H9 (cell line): ENCODE measurements at regions not wholly inside any gene's neighbourhood (a gene's known extent, or its start where the extent isn't known, plus 50 kb on each side); places are given as distances from the start of the nearest gene placed in this dataset.
A peak's percentile ranks its signal among the peaks of the same experiment; 100 is the strongest.

ENCODE experiments used
- DNase-seq: peaks from one replicate; pipeline ENCODE4 v3.0.0-alpha.2; 2017
- H2AFZ ChIP-seq: one replicate; pipeline ENCODE4 v1.6.1; 2013; ENCODE audit warnings: mild to moderate bottlenecking, low read length, control low read depth, moderate library complexity
- H2AK5ac ChIP-seq: 2 replicates; pipeline ENCODE4 v1.6.1; 2013; ENCODE audit warnings: low read length, control low read depth, mixed read lengths; ENCODE audit not compliant: insufficient read length
- H2BK120ac ChIP-seq: one replicate; pipeline ENCODE4 v1.6.1; 2013; ENCODE audit warnings: low read depth, mild to moderate bottlenecking, low read length, control low read depth, inconsistent platforms; ENCODE audit not compliant: poor library complexity, severe bottlenecking
- H2BK12ac ChIP-seq: 2 replicates; pipeline ENCODE4 v1.6.1; 2013; ENCODE audit warnings: low read length, control low read depth, mixed read lengths, low read depth; ENCODE audit not compliant: insufficient read length
- H2BK15ac ChIP-seq: 2 replicates; pipeline ENCODE4 v1.6.1; 2013; ENCODE audit warnings: low read depth, low read length, control low read depth
- H2BK20ac ChIP-seq: one replicate; pipeline ENCODE4 v1.6.1; 2013; ENCODE audit warnings: low read depth, mild to moderate bottlenecking, low read length, control low read depth, inconsistent platforms; ENCODE audit not compliant: poor library complexity, severe bottlenecking
- H2BK5ac ChIP-seq: 2 replicates; pipeline ENCODE4 v1.6.1; 2013; ENCODE audit warnings: low read length, control low read depth, mixed read lengths; ENCODE audit not compliant: insufficient read length
- H3K14ac ChIP-seq: 2 replicates; pipeline ENCODE4 v1.6.1; 2013; ENCODE audit warnings: low read length, control low read depth; ENCODE audit not compliant: insufficient read depth
- H3K18ac ChIP-seq: 2 replicates; pipeline ENCODE4 v1.6.1; 2013; ENCODE audit warnings: low read depth, mild to moderate bottlenecking, mixed read lengths, low read length, control low read depth; ENCODE audit not compliant: insufficient read length
- H3K23ac ChIP-seq: 2 replicates; pipeline ENCODE4 v1.6.1; 2013; ENCODE audit warnings: low read length, control low read depth, mixed read lengths, low read depth; ENCODE audit not compliant: insufficient read length
- H3K23me2 ChIP-seq: 2 replicates; pipeline ENCODE4 v1.6.1; 2013; ENCODE audit warnings: low read depth, mild to moderate bottlenecking, mixed read lengths, low read length, control low read depth; ENCODE audit not compliant: insufficient read length, poor library complexity, severe bottlenecking
- H3K27ac ChIP-seq: 2 replicates; pipeline ENCODE4 v1.5.1; 2013; ENCODE audit warnings: low read length, control low read depth, mixed read lengths, low read depth; ENCODE audit not compliant: insufficient read length
- H3K27me3 ChIP-seq: 2 replicates; pipeline ENCODE4 v1.6.1; 2013; ENCODE audit warnings: low read length, control low read depth, inconsistent platforms; ENCODE audit not compliant: insufficient read depth
- H3K4ac ChIP-seq: 2 replicates; pipeline ENCODE4 v1.6.1; 2013; ENCODE audit warnings: low read depth, mild to moderate bottlenecking, control low read depth, inconsistent platforms, low read length, moderate library complexity
- H3K4me1 ChIP-seq: 2 replicates; pipeline ENCODE4 v1.6.1; 2013; ENCODE audit warnings: low read length, control low read depth, inconsistent platforms; ENCODE audit not compliant: insufficient read depth
- H3K4me2 ChIP-seq: 2 replicates; pipeline ENCODE4 v1.6.1; 2013; ENCODE audit warnings: low read length, control low read depth, mixed read lengths; ENCODE audit not compliant: insufficient read length, insufficient read depth
- H3K56ac ChIP-seq: 2 replicates; pipeline ENCODE4 v1.6.1; 2013; ENCODE audit warnings: low read depth, mild to moderate bottlenecking, mixed read lengths, low read length, control low read depth; ENCODE audit not compliant: insufficient read length
- H3K79me1 ChIP-seq: 2 replicates; pipeline ENCODE4 v1.6.1; 2013; ENCODE audit warnings: low read depth, mild to moderate bottlenecking, moderate library complexity, low read length, control low read depth, inconsistent platforms; ENCODE audit not compliant: insufficient read depth, poor library complexity, severe bottlenecking
- H3K79me2 ChIP-seq: 2 replicates; pipeline ENCODE4 v1.6.1; 2013; ENCODE audit warnings: low read length, control low read depth, inconsistent platforms; ENCODE audit not compliant: insufficient read depth
- H3K9ac ChIP-seq: 2 replicates; pipeline ENCODE4 v1.6.1; 2013; ENCODE audit warnings: low read length, control low read depth, mixed read lengths; ENCODE audit not compliant: insufficient read length; ENCODE audit errors: extremely low read depth
- H3K9me3 ChIP-seq: one replicate; pipeline ENCODE4 v1.6.1; 2013; ENCODE audit warnings: low read depth, low read length, inconsistent platforms; ENCODE audit not compliant: control insufficient read depth
- H3T11ph ChIP-seq: one replicate; pipeline ENCODE4 v1.6.1; 2013; ENCODE audit warnings: mild to moderate bottlenecking, low read length, control low read depth, inconsistent platforms
- H4K20me1 ChIP-seq: one replicate; pipeline ENCODE4 v1.6.1; 2013; ENCODE audit not compliant: control insufficient read depth, insufficient read length, insufficient read depth
- H4K5ac ChIP-seq: 2 replicates; pipeline ENCODE4 v1.6.1; 2013; ENCODE audit warnings: low read depth, mild to moderate bottlenecking, mixed read lengths, low read length, control low read depth; ENCODE audit not compliant: insufficient read length
- H4K8ac ChIP-seq: replicated peaks from 2 replicates; pipeline ENCODE4 v1.6.1; 2013; ENCODE audit warnings: low read length, control low read depth, mixed read lengths, low read depth; ENCODE audit not compliant: insufficient read length
- H4K91ac ChIP-seq: 2 replicates; pipeline ENCODE4 v1.6.1; 2013; ENCODE audit warnings: low read depth, mild to moderate bottlenecking, moderate library complexity, mixed read lengths, low read length, control low read depth; ENCODE audit not compliant: insufficient read length
- H3K27ac Mint-ChIP-seq, 3 experiments: 2 replicates in 2 of 3; 3 replicates in 1 of 3; pipeline ENCODE4 v1.8.0; 2020 to 2021; ENCODE audit warnings: mixed read lengths in 3 of 3, mild to moderate bottlenecking in 1 of 3, moderate library complexity in 1 of 3
- H3K27me3 Mint-ChIP-seq: 2 replicates; pipeline ENCODE4 v1.8.0; 2021; ENCODE audit warnings: low read depth, mild to moderate bottlenecking, moderate library complexity, mixed read lengths
- H3K36me3 Mint-ChIP-seq, 3 experiments: 2 replicates in 2 of 3; 3 replicates in 1 of 3; pipeline ENCODE4 v1.8.0; 2020 to 2021; ENCODE audit warnings: low read depth in 3 of 3, mixed read lengths in 3 of 3; ENCODE audit not compliant: insufficient read depth in 1 of 3
- H3K4me1 Mint-ChIP-seq, 2 experiments: 2 replicates each; pipeline ENCODE4 v1.8.0; 2020; ENCODE audit warnings: mixed read lengths in 2 of 2
- H3K4me3 Mint-ChIP-seq, 2 experiments: 2 replicates in 1 of 2; 3 replicates in 1 of 2; pipeline ENCODE4 v1.8.0; 2020 to 2021; ENCODE audit warnings: mild to moderate bottlenecking in 2 of 2, mixed read lengths in 2 of 2, moderate library complexity in 1 of 2
- H3K9me3 Mint-ChIP-seq, 2 experiments: 2 replicates in 1 of 2; 3 replicates in 1 of 2; pipeline ENCODE4 v1.8.0; 2020; ENCODE audit warnings: mild to moderate bottlenecking in 2 of 2, mixed read lengths in 2 of 2, moderate library complexity in 1 of 2
- WGBS: extraction: QIAGEN DNeasy Blood & Tissue Kit; methylation state at CpG from one replicate; pipeline ENCODE4 v1.1.7; 2013; ENCODE audit warnings: missing lambda C conversion rate, low lambda C conversion rate, mixed read lengths; ENCODE audit not compliant: insufficient read length; ENCODE audit errors: extremely low coverage; 5-methylcytosine and 5-hydroxymethylcytosine counted together
- TF ChIP-seq, protein P1 (sequence below): fragments of 200-600 bp; sonication (generic); conservative IDR thresholded peaks from 3 replicates; pipeline ENCODE4 v1.8.0; 2021; ENCODE audit warnings: antibody characterized with exemption, mild to moderate bottlenecking

DNA sequence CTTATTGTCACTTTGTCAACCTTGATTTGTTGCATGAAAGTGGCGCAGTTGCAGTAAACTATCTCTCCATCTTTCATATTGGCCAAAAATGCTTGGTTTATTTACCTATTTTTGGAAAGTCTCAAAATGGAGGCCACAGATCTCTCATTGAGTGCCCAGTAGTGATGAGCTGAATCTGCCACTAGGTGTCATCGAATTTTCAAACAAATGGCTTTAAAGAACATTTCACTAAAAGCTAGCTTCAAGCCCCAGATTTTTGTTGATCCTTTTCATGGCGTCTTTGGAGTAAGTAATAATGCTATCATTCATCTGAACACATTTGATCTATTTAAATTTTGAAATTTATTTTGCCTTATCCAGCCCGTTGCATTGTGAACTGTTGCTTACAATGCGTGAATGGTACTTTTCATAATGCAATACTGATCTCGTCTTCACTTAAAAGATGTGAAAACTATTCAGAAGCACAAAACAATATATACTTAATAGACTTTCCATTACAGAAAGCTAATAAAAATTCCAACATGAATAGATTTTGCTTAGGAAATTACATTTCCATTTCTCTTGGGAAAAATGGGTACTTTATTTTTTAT, 236.2 kb downstream of the DNAJB9 start:
- Mint-ChIP-seq H3K27ac (no peak overlapping the region), H3K4me1 (no peaks in the 10 kb centered on the region), H3K36me3 (no peaks in the 10 kb centered on the region), H3K9me3 (no peaks in the 10 kb centered on the region), H3K27me3 (no peaks in the 10 kb centered on the region), H3K4me3 (no peak overlapping the region)
- no peak for DNase-seq
- Histone ChIP-seq H4K20me1 (no peaks in the 10 kb centered on the region), H2BK12ac (no peak overlapping the region), H3K4ac (no peak overlapping the region), H3K23me2 (no peaks in the 10 kb centered on the region), H2AK5ac (no peak overlapping the region), H4K91ac (no peak overlapping the region), H4K5ac (no peak overlapping the region), H3K9ac (no peak overlapping the region), H3K56ac (no peak overlapping the region), H3K18ac (no peak overlapping the region), H3K79me1 (no peaks in the 10 kb centered on the region), H2BK15ac (no peak overlapping the region), H3K14ac (no peak overlapping the region), H3K9me3 (no peaks in the 10 kb centered on the region), H3K4me1 (no peaks in the 10 kb centered on the region), H2BK20ac (no peak overlapping the region), H3K4me2 (no peak overlapping the region), H3K23ac (no peak overlapping the region), H2BK5ac (no peak overlapping the region), H3K27ac (no peak overlapping the region), H2BK120ac (no peak overlapping the region), H2AFZ (no peak overlapping the region), H3T11ph (no peak overlapping the region), H3K27me3 (no peaks in the 10 kb centered on the region), H3K79me2 (no peaks in the 10 kb centered on the region), H4K8ac (no peak overlapping the region)
- no CpG with 5 or more reads among the region's 6 CpGs for WGBS
- TF ChIP-seq, protein P1, sequence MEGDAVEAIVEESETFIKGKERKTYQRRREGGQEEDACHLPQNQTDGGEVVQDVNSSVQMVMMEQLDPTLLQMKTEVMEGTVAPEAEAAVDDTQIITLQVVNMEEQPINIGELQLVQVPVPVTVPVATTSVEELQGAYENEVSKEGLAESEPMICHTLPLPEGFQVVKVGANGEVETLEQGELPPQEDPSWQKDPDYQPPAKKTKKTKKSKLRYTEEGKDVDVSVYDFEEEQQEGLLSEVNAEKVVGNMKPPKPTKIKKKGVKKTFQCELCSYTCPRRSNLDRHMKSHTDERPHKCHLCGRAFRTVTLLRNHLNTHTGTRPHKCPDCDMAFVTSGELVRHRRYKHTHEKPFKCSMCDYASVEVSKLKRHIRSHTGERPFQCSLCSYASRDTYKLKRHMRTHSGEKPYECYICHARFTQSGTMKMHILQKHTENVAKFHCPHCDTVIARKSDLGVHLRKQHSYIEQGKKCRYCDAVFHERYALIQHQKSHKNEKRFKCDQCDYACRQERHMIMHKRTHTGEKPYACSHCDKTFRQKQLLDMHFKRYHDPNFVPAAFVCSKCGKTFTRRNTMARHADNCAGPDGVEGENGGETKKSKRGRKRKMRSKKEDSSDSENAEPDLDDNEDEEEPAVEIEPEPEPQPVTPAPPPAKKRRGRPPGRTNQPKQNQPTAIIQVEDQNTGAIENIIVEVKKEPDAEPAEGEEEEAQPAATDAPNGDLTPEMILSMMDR = peak; percentile 75
